ENCODE measurements at regions not wholly inside any gene's neighbourhood (a gene's known extent, or its start where the extent isn't known, plus 50 kb on each side); places are given as distances from the start of the nearest gene placed in this dataset.
"Not testable (repeated sequence)": the region's sequence is repeated elsewhere in the genome, so short reads cannot be mapped to it uniquely, and the experiment has no call there.

GRCh38 chr5:106307265-106307664 is 1363.5 kb downstream of the EFNA5 start:
- no peak for FAIRE-seq

- FAIRE-seq: no peak
Observed at GRCh38 chr5:106306313-106307028, 1364.3 kb downstream of the EFNA5 start.

DNA sequence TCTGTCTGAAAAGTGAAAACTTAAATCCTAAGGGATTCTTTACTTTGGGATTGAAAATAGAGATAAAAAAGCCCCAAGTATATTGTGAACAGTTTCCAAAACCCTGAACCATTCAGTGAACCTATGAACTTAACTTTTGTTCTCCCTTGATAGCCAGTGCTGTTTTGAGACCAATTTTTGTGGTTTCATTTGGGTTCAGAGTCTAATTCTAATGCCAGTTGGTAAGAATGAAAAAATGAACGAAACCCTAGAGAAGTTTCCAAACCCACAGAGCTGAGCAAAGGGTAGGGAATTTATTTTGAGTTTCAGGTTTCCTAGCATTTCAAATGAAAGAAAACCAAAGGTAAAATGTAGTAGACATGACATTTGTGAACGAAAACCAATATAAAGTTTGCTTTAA is 1366.8 kb downstream of the EFNA5 start:
- FAIRE-seq: no peak

DNA sequence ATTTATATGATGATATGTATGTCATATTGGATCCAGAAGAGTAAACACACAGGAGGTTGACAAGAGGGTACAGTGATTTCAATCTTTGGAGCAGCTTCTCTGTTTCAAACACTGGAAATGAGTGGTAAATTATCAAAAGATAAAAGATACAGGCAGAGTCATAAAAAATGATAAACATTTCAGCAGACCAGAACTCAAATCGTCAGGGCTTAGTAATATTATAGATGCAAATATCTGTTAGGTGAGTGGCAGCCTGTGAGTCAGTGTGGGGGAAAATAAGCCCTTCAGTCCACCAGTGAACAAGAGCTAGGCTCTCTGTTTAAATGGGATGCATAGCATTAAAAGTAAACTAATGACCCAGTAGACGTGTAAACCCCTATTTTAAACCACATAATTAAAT is 1378.1 kb downstream of the EFNA5 start:
- no peak for FAIRE-seq

GRCh38 chr5:106290841-106291240 is 1379.9 kb downstream of the EFNA5 start:
- no peak for FAIRE-seq

- no peak for FAIRE-seq
Observed at GRCh38 chr5:106288979-106289378, 1381.8 kb downstream of the EFNA5 start.

DNA sequence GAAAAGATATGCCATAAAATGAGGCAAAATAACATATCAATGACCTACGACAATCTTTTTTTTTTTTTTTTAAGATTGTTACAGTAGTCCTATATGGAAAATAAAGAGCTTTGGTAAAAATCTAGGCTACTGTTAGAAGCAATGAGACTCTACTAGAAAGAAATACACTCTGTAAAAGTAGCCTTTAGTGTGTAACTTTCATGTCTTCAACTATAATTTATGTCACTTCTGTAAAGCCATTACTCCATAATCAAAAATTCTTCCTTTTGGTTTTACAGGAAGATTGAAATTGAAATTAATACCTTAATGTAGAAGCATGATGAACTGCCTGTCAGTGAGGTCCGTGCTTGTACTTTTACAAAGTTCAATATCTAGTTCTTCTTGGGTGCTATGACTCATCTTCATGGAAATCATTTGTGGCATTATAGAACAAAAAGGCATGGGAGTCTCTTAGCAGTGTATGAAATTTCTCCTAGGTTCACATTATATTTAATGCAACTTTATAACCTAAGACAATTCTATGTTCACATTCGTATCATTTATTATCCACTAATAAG is 1393.1 kb downstream of the EFNA5 start:
- no peak for FAIRE-seq

- peak; percentile 33 for FAIRE-seq
Observed at GRCh38 chr5:106269252-106269843, 1401.4 kb downstream of the EFNA5 start.

- peak; percentile 55 for FAIRE-seq
Observed at GRCh38 chr5:106267256-106267655, 1403.5 kb downstream of the EFNA5 start.

GRCh38 chr5:106262395-106262794 is 1408.3 kb downstream of the EFNA5 start:
- FAIRE-seq: no peak

DNA sequence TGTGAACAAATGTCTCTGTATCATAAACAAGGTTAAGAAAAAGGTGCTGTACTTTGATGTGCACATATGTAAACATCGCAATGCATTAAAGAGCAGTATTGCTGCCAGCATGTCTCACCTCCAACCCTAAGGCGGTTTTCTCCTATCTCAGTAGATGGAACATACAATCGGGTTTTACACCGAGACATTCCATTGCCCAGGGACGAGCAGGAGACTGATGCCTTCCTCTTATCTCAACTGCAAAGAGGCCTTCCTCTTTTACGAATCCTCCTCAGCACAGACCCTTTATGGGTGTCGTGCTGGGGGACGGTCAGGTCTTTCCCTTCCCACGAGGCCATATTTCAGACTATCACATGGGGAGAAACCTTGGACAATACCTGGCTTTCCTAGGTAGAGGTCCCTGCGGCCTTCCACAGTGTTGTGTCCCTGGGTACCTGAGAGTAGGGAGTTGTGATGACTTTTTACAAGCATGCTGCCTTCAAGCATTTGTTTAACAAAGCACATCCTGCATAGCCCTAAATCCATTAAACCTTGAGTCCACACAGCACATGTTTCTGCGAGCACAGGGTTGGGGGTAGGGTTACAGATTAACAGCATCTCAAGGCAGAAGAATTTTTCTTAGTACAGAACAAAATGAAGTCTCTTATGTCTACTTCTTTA is 1411.2 kb downstream of the EFNA5 start:
- FAIRE-seq: not testable (repeated sequence)

GRCh38 chr5:106258591-106259125 is 1412.1 kb downstream of the EFNA5 start:
- FAIRE-seq: no peak

GRCh38 chr5:106254784-106255183 is 1416.0 kb downstream of the EFNA5 start:
- FAIRE-seq: no peak

- not testable (repeated sequence) for FAIRE-seq
Observed at GRCh38 chr5:106246044-106246745, 1424.5 kb downstream of the EFNA5 start.

DNA sequence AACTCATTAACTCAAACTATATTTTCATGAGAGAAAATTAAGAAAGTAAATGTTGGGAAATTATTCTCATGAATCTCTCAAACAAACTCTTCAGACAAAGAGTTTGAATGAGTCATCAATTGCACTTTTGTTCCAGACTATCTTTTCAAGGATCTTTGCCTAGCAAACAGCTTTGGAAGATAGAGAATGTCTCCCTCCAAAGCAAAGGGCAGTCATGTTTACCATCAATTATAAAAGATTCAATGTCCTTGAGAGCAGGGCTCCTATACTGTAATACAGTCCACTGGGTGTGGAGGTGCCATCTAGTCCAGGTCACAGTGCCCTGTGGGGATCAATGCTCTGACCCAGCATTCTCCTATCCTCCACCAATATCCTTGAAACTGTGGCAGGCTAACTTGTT is 1429.3 kb downstream of the EFNA5 start:
- FAIRE-seq: no peak

- FAIRE-seq: no peak
Observed at GRCh38 chr5:106205916-106206571, 1464.7 kb downstream of the EFNA5 start.

DNA sequence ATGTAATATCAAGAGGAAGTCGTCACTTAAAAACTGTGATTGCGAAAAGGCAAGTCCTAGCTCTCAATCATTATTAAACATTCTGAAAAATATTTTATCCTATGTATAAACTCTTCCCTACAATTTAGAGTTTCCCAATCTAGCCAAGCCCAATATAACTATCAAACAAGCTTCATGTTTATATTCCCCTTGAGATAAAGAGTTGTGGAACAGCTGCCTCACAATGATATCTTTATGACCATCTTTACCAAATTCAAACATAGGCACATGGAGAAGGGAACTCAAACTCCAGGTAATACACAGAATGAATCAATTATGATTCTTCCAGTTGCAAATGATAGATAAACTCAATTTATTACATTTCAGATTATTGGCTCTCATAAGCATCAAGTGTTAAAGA is 1468.7 kb downstream of the EFNA5 start:
- no peak for FAIRE-seq

GRCh38 chr5:106200971-106201370 is 1469.8 kb downstream of the EFNA5 start:
- FAIRE-seq: no peak

DNA sequence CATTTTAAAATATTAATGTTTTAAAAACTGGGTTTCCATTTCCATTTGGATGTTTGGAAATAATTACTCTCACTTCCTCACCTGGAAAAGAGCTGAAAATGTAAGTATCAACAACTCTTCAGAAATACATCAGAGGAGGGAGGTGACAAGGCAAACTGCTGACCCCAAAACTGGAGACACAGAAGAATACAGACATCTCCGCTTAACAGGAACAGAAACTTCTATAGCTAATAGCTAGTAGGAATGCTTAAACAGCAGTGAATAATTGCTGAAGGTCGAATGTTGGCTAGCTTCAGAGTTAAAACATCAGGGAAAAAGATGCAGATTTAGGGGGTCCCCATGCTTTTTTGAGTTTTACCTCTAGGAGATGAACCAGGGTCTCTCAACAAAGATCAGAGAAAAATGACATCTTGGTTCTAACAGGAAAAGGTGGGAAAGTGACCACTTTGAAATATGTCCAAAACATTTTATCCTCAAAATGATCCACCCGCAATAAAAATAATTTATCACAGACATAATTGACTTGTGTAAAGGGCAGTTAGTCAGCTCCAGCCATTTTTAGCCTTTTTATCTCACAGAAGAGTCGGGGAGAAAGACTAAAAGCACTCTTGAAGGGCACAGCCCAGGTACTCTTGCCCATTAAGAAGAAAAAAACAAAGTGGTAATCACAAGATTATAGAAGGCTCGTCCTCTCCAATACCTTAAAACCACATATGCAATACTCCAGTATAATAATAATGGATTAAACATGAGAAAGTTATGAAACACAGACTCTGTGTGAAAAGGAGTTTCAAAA is 1474.9 kb downstream of the EFNA5 start:
- no peak for FAIRE-seq

GRCh38 chr5:106189121-106189809 is 1481.5 kb downstream of the EFNA5 start:
- FAIRE-seq: no peak

DNA sequence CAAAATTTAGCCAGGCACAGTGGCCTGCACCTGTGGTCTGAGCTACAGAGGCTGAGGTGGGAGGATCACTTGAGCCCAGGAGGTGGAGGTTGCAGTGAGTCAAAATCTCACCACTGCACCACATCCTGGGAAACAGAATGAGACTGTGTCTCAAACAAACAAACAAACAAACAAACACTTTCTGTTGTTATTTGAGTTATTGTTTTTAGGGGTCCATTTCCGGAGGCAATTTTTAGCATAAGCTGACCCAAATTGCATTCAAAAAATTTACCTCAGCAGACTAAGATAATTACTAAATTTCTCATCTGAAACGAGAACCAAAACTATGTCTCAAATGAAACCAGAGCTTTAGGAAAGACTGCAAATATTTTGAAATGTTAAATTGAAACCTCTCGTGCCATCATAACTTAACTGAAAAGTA is 1485.1 kb downstream of the EFNA5 start:
- no peak for FAIRE-seq

Data from G401.6 (cell line).